ENCODE measurements at regions not wholly inside any gene's neighbourhood (a gene's known extent, or its start where the extent isn't known, plus 50 kb on each side); places are given as distances from the start of the nearest gene placed in this dataset.
"Not testable (repeated sequence)": the region's sequence is repeated elsewhere in the genome, so short reads cannot be mapped to it uniquely, and the experiment has no call there.

DNA sequence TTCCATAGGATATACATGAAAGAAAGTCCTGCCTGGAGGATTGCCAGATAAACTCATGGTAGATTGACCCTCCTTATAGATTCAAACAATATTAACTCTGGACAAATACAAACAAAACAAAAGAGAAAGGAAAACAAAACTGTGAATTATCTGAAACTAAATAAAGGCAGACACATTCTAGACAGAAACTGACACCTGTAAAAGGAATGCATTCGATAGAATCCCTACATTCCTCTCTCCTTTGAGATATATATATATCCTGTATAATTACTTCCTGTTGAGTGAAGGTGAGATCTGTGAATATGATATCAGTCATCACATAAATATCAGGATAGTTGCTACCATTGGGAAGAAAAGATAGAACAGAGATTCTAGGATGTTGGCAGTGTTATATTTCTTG lies 948.4 kb upstream of the ATXN7L3B start:
- H3K4me1 ChIP-seq, result no peaks in the 10 kb centered on the region
- no peak overlapping the region for H3K9ac ChIP-seq
- H3K27me3 ChIP-seq, result no peaks in the 10 kb centered on the region
- H3K9me3 ChIP-seq, result no peaks in the 10 kb centered on the region
- no peaks in the 10 kb centered on the region for H3K36me3 ChIP-seq
- H3K4me3 ChIP-seq, result no peak overlapping the region
- H4K20me1 ChIP-seq, result no peaks in the 10 kb centered on the region
- H3K4me2 ChIP-seq, result no peak overlapping the region
- H3K27ac ChIP-seq, result no peak overlapping the region
- TF ChIP-seq Cebpa-rat (IDR thresholded peaks at IDR 0.05), result no peak

DNA sequence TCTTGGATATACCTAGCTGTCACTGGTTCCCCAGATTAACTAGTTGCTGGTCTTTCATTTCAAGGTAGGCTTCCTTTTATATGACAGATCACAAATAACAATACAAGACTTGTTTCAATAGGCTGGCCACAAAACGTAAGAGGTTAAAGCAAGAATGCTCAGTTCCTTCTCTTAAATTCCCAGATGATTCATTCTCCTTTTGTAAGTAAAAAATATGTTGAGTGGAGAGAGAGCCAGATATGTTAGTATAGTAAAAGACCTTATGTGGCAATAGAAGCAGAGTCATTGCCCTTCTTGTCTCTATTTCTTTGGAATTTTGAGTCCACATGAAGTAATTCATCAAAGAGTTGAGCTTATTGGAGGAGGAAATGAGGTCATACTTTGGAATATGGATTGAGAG lies 939.0 kb upstream of the ATXN7L3B start:
- Histone ChIP-seq H3K4me1 (no peaks in the 10 kb centered on the region), H3K4me3 (no peak overlapping the region), H4K20me1 (no peaks in the 10 kb centered on the region), H3K27ac (no peak overlapping the region), H3K9ac (no peak overlapping the region), H3K36me3 (no peaks in the 10 kb centered on the region), H3K27me3 (no peaks in the 10 kb centered on the region), H3K4me2 (no peak overlapping the region), H3K9me3 (no peaks in the 10 kb centered on the region)
- no peak for TF ChIP-seq Cebpa-rat (IDR thresholded peaks at IDR 0.05)

DNA sequence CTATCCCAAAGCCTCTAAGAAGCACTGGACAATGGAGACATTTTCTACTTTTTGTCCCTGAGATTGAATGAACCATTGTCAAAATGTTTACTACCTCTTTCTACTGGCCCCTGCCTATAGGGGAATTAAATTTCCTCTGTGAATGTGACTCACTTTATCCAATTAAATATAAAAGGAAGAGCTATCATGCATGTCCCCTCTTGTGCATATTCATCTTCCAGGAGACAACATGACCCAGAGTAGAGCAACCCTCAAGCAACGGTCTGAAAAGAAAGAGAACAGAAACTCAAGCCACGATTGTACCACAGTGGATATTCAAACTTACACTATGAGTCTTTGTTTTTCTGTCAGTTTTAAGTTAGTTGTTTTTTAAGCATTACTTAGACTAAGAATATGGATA lies 938.4 kb upstream of the ATXN7L3B start:
- no peaks in the 10 kb centered on the region for H3K27me3 ChIP-seq
- H3K9ac ChIP-seq, result no peak overlapping the region
- H3K27ac ChIP-seq, result no peak overlapping the region
- no peak overlapping the region for H3K4me3 ChIP-seq
- H3K36me3 ChIP-seq, result no peaks in the 10 kb centered on the region
- H3K4me1 ChIP-seq, result no peaks in the 10 kb centered on the region
- no peak overlapping the region for H3K4me2 ChIP-seq
- no peaks in the 10 kb centered on the region for H3K9me3 ChIP-seq
- no peaks in the 10 kb centered on the region for H4K20me1 ChIP-seq
- TF ChIP-seq Cebpa-rat (IDR thresholded peaks at IDR 0.05), result no peak

DNA sequence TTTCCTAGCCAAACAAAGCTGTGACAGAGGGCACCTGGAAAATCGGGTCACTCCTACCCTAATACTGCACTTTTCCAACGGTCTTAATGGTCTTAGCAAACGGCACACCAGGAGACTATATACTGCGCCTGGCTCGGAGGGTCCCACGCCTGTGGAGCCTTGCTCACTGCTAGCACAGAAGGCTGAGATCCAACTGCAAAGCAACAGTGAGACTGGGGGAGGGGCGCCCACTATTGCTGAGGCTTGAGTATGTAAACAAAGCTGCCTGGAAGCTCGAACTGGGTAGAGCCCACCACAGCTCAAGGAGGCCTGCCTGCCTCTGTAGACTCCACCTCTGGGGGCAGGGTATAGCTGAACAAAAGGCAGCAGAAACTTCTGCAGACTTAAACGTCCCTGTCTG lies 931.7 kb upstream of the ATXN7L3B start:
- not testable (repeated sequence) for H3K4me3 ChIP-seq, H3K27me3 ChIP-seq, H3K9ac ChIP-seq, H3K36me3 ChIP-seq, H3K9me3 ChIP-seq, H3K4me2 ChIP-seq, H4K20me1 ChIP-seq, H3K27ac ChIP-seq, H3K4me1 ChIP-seq

DNA sequence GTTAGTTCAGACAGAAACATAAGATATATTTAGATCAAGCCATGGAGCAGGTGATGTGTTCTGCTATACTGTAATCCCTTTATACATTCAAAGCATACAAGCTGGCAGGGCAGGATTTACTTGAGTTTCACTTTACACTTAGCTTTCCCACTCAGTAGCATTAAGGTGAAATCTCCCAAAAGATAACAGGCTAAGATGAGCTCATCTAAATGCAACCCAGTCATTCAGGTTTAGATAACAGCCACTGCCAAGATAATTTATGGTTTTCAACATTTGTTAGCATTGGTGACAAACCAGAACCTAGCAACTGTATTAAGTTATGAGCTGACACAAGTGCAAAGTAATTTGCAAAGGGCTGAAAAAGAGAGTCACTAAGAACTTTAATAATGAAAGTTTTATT lies 925.1 kb upstream of the ATXN7L3B start:
- Histone ChIP-seq H3K36me3 (no peaks in the 10 kb centered on the region), H3K4me2 (no peak overlapping the region), H3K9ac (no peak overlapping the region), H4K20me1 (no peaks in the 10 kb centered on the region), H3K27ac (no peak overlapping the region), H3K4me1 (no peaks in the 10 kb centered on the region), H3K4me3 (no peak overlapping the region), H3K9me3 (no peaks in the 10 kb centered on the region), H3K27me3 (no peaks in the 10 kb centered on the region)
- no peak for TF ChIP-seq Cebpa-rat (IDR thresholded peaks at IDR 0.05)

DNA sequence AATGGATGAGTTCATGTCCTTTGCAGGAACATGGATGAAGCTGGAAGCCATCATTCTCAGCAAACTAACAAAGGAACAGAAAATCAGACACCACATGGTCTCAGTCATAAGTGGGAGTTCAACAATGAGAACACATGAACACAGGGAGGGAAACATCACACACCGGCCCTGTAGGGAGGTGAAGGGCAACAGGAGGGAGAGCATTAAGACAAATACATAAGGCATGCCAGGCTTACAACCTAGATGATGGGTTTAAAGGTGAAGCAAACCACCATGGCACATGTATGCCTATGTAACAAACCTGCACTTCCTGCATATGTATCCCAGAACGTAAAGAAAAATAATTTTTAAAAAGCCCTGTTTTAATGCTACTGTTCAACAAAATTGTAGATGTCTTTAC lies 914.2 kb upstream of the ATXN7L3B start:
- Histone ChIP-seq H3K27me3 (no peaks in the 10 kb centered on the region), H3K4me3 (no peak overlapping the region), H3K9me3 (no peaks in the 10 kb centered on the region), H3K4me2 (no peak overlapping the region), H3K9ac (no peak overlapping the region), H4K20me1 (no peaks in the 10 kb centered on the region), H3K27ac (no peak overlapping the region), H3K4me1 (no peaks in the 10 kb centered on the region), H3K36me3 (no peaks in the 10 kb centered on the region)
- TF ChIP-seq Cebpa-rat (IDR thresholded peaks at IDR 0.05), result no peak

DNA sequence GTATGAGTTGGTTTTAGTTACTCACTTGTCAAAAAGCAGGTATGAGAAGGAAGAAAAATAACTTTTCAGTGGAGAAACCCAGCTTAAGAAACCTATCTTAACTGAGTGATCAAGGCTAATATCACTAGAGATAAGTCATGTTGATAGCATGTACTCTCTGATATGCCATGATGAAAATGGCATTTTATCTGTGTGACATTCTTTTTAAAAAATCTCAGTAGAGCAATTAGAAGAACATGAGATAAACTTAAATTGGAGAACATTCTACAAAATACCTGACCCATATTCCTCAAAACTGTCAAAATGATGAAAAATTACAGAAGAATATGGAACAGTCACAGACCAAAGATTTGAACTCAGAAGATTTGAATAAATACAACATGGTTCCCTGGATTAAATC lies 912.4 kb upstream of the ATXN7L3B start:
- H3K4me1 ChIP-seq, result no peaks in the 10 kb centered on the region
- no peaks in the 10 kb centered on the region for H4K20me1 ChIP-seq
- TF ChIP-seq Cebpa-rat (IDR thresholded peaks at IDR 0.05), result no peak
- no peak overlapping the region for H3K4me2 ChIP-seq
- H3K27me3 ChIP-seq, result no peaks in the 10 kb centered on the region
- H3K9me3 ChIP-seq, result no peaks in the 10 kb centered on the region
- no peak overlapping the region for H3K4me3 ChIP-seq
- H3K27ac ChIP-seq, result no peak overlapping the region
- no peak overlapping the region for H3K9ac ChIP-seq
- no peaks in the 10 kb centered on the region for H3K36me3 ChIP-seq

DNA sequence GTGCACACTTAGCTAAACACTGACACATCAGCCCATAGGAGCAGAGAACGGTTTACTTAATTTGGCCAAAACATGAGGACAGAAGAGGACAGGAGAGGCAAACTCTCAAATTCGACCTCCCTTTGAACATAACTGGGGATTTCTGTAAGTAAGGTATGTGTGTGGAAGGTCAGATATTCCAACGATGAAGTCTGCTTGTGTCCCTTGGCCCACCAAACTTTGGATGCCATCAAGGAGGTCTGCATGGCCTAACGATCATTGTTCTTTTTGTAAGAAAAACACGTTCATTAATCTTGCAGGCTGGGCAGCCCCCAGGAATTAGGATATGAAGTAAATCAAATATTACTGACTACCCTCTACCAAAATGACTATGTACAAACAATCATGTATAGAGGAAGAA lies 908.5 kb upstream of the ATXN7L3B start:
- H4K20me1 ChIP-seq, result no peaks in the 10 kb centered on the region
- no peaks in the 10 kb centered on the region for H3K4me1 ChIP-seq
- no peak for TF ChIP-seq Cebpa-rat (IDR thresholded peaks at IDR 0.05)
- no peaks in the 10 kb centered on the region for H3K27me3 ChIP-seq
- H3K9me3 ChIP-seq, result no peaks in the 10 kb centered on the region
- H3K36me3 ChIP-seq, result no peaks in the 10 kb centered on the region
- no peak overlapping the region for H3K27ac ChIP-seq
- H3K4me3 ChIP-seq, result no peak overlapping the region
- no peak overlapping the region for H3K9ac ChIP-seq
- H3K4me2 ChIP-seq, result no peak overlapping the region

DNA sequence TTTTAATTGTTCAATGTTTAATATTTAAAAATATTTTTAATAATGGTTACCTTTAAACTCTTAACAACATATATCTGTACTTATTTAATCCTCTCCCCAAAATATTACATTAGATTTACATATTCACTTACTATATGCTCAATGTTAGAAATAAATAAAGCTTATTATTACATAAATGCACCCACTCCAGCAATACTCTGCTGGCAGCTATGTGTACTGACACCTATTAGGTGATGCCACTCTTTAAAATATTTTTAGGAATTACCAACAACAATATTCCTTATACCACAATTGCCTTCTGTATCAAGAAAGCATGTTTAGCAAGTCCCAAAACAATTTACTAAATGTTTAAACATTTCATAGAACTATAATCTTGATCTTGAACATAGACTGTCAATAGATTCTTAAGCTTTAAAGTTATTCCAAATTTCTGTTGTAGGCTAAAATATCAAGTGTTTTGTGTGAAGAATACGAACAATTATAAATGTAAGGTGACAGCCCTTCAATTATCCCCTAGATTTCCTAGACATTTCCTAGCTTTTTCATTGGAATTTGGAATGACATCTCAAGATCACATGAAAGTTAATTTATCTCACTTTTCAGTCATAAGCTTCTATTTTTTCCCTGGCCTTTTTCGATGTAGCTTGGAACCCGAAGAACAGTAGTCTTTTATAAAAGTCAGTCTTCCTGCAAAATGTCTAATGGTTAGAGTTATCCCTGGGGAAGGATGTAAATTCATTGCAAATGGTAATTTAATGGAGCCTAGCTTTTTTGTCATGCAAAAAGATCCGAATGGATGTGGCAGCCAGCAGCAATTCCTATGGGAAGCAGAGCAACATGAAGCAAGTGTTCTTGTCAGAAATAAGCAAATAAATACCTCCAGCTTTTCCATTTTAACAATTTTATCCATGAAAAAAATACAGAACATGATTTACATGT lies 907.5 kb upstream of the ATXN7L3B start:
- Histone ChIP-seq H3K9me3 (no peaks in the 10 kb centered on the region), H4K20me1 (no peaks in the 10 kb centered on the region), H3K27me3 (no peaks in the 10 kb centered on the region), H3K4me3 (no peak overlapping the region), H3K9ac (no peak overlapping the region), H3K4me1 (no peaks in the 10 kb centered on the region), H3K4me2 (no peak overlapping the region), H3K27ac (no peak overlapping the region), H3K36me3 (no peaks in the 10 kb centered on the region)
- no peak for TF ChIP-seq Cebpa-rat (IDR thresholded peaks at IDR 0.05)

DNA sequence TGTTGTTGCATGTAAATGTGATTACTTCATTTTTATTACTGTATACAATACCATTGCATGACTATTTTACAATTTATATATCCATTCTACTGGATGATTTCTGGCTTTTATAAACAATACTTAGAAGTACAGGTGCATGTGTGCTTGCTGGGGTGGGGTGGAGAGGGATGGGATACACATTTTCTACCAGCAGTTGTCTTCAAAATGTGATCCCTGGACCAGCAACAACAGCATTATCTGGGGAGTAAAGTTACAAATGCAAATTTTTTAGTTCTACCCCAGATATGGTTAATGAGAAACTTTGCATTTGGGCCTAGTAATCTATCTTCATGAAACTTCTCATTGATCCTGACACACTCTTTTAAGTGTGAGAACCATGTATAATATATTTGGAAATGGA lies 905.4 kb upstream of the ATXN7L3B start:
- Histone ChIP-seq H3K36me3 (no peaks in the 10 kb centered on the region), H3K27me3 (no peaks in the 10 kb centered on the region), H4K20me1 (no peaks in the 10 kb centered on the region), H3K4me3 (no peak overlapping the region), H3K4me1 (no peaks in the 10 kb centered on the region), H3K4me2 (no peak overlapping the region), H3K9me3 (no peaks in the 10 kb centered on the region), H3K27ac (no peak overlapping the region), H3K9ac (no peak overlapping the region)
- no peak for TF ChIP-seq Cebpa-rat (IDR thresholded peaks at IDR 0.05)

DNA sequence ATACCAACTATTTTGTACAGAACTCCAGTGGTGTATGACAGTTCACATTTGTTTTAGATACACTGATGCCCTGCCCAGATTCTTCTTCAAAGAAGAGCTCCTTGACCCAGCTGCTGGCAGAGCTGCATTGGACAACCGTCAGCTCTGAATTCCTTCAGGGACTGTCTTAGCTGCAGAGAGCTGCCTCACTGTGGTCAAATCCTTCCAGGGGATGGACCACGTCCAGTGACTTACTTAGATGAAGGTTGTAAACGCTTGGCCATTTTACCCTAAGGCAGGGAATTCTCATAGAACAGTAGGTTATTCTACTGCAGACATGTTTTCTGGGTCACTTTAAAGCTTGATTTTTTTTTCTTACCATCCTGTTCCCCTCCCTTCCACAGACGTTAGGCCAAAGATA lies 905.0 kb upstream of the ATXN7L3B start:
- Histone ChIP-seq H3K36me3 (no peaks in the 10 kb centered on the region), H3K4me3 (no peak overlapping the region), H3K4me2 (no peak overlapping the region), H3K9ac (no peak overlapping the region), H3K27ac (no peak overlapping the region), H3K9me3 (no peaks in the 10 kb centered on the region), H3K27me3 (no peaks in the 10 kb centered on the region), H3K4me1 (no peaks in the 10 kb centered on the region), H4K20me1 (no peaks in the 10 kb centered on the region)
- no peak for TF ChIP-seq Cebpa-rat (IDR thresholded peaks at IDR 0.05)

DNA sequence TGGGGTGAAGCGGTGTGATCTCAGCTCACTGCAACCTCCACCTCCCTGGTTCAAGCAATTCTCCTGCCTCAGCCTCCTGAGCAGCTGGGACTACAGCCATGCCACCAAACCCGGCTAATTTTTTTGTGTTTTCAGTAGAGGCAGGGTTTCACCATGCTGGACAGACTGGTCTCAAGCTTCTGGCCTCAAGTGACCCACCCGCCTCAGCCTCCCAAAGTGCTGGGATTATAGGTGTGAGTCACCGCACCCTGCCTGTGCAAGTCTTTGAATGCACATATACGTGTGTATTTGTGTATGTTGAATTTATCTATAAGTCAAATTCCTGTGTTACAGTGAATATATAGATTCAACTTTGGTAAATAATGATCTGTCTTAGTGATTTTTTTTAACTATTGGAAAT lies 898.2 kb upstream of the ATXN7L3B start:
- H3K9ac ChIP-seq, H3K27ac ChIP-seq, H4K20me1 ChIP-seq, H3K36me3 ChIP-seq, H3K4me3 ChIP-seq, H3K4me2 ChIP-seq, H3K9me3 ChIP-seq, H3K4me1 ChIP-seq, H3K27me3 ChIP-seq: not testable (repeated sequence)
